HTR-8/SVneo (cell line): ENCODE measurements at regions not wholly inside any gene's neighbourhood (a gene's known extent, or its start where the extent isn't known, plus 50 kb on each side); places are given as distances from the start of the nearest gene placed in this dataset.
"Not testable (repeated sequence)": the region's sequence is repeated elsewhere in the genome, so short reads cannot be mapped to it uniquely, and the experiment has no call there.

ENCODE experiments used
- DNase-seq: peaks from one replicate; pipeline ENCODE4 v3.0.0; 2011; ENCODE audit warnings: low spot score, mixed read lengths; ENCODE audit not compliant: insufficient read length
- FAIRE-seq: peaks from 2 replicates; lab custom pipeline; 2011; peaks lifted over from hg19 to GRCh38; lab: Jason Lieb, UNC

- FAIRE-seq, DNase-seq: not testable (repeated sequence)
Measured at GRCh38 chr2:111454404-111454803, 333.7 kb downstream of the BCL2L11 start.

GRCh38 chr2:111455016-111456015 is 334.6 kb downstream of the BCL2L11 start:
- DNase-seq, FAIRE-seq: not testable (repeated sequence)

GRCh38 chr2:111457191-111457590 is 336.5 kb downstream of the BCL2L11 start:
- DNase-seq, FAIRE-seq: not testable (repeated sequence)

- DNase-seq, FAIRE-seq: not testable (repeated sequence)
Measured at GRCh38 chr2:111460901-111461300, 340.2 kb downstream of the BCL2L11 start.

GRCh38 chr2:111461831-111462230 is 341.1 kb downstream of the BCL2L11 start:
- not testable (repeated sequence) for DNase-seq, FAIRE-seq

GRCh38 chr2:111462572-111462971 is 341.9 kb downstream of the BCL2L11 start:
- FAIRE-seq, DNase-seq: not testable (repeated sequence)

- not testable (repeated sequence) for DNase-seq, FAIRE-seq
Measured at GRCh38 chr2:111463238-111463848, 342.6 kb downstream of the BCL2L11 start.

GRCh38 chr2:111463956-111464355 is 343.2 kb downstream of the BCL2L11 start:
- DNase-seq, FAIRE-seq: not testable (repeated sequence)

GRCh38 chr2:111464367-111464766 is 343.7 kb downstream of the BCL2L11 start:
- DNase-seq, FAIRE-seq: not testable (repeated sequence)

GRCh38 chr2:111465521-111465920 is 344.8 kb downstream of the BCL2L11 start:
- not testable (repeated sequence) for DNase-seq, FAIRE-seq

- FAIRE-seq, result not testable (repeated sequence)
Measured at GRCh38 chr2:111466744-111467143, 346.0 kb downstream of the BCL2L11 start.

GRCh38 chr2:111470924-111471323 is 350.2 kb downstream of the BCL2L11 start:
- DNase-seq, FAIRE-seq: not testable (repeated sequence)

More at GRCh38 chr2:111466744-111467143, 346.0 kb downstream of the BCL2L11 start:
- DNase-seq, result not testable (repeated sequence)

GRCh38 chr2:111471791-111472530 is 351.2 kb downstream of the BCL2L11 start:
- not testable (repeated sequence) for DNase-seq, FAIRE-seq

GRCh38 chr2:111472844-111473403 is 352.2 kb downstream of the BCL2L11 start:
- DNase-seq, FAIRE-seq: not testable (repeated sequence)

GRCh38 chr2:111473522-111473921 is 352.8 kb downstream of the BCL2L11 start:
- FAIRE-seq, DNase-seq: not testable (repeated sequence)

- not testable (repeated sequence) for FAIRE-seq
Measured at GRCh38 chr2:111474198-111474705, 353.5 kb downstream of the BCL2L11 start.

GRCh38 chr2:111478335-111478734 is 357.6 kb downstream of the BCL2L11 start:
- FAIRE-seq, DNase-seq: not testable (repeated sequence)

More at GRCh38 chr2:111474198-111474705, 353.5 kb downstream of the BCL2L11 start:
- not testable (repeated sequence) for DNase-seq

GRCh38 chr2:111478871-111479318 is 358.2 kb downstream of the BCL2L11 start:
- FAIRE-seq, DNase-seq: not testable (repeated sequence)
